Endothelial cell of umbilical vein (primary cell): ENCODE measurements at regions not wholly inside any gene's neighbourhood (a gene's known extent, or its start where the extent isn't known, plus 50 kb on each side); places are given as distances from the start of the nearest gene placed in this dataset.

Experiments
- BruUV-seq: library from RNA; stranded (reverse); fragments of 400-500 nt; replicated peaks from 2 replicates; lab custom pipeline; 2021; lab: Mats Ljungman, UMichigan
- CTCF ChIA-PET: fragments of 300-600, 350-600 bp; sonication (Branson Sonifier 250); formaldehyde crosslinking; loops from one replicate; lab custom pipeline; 2021; ENCODE audit warnings: antibody characterized with exemption, inconsistent platforms; lab: Charles Lee
- POLR2A ChIA-PET: fragments of 300-600, 350-600 bp; sonication (Branson Sonifier 250); formaldehyde crosslinking; loops from one replicate; lab custom pipeline; 2021; ENCODE audit warnings: antibody characterized with exemption, inconsistent platforms; lab: Charles Lee
- DNase-seq: peaks from one replicate; pipeline ENCODE4 v3.0.0-alpha.2; 2011; ENCODE audit warnings: low read depth, low spot score
- FAIRE-seq: peaks from 2 replicates; lab custom pipeline; 2011; peaks lifted over from hg19 to GRCh38; lab: Jason Lieb, UNC
- H2AFZ ChIP-seq: 2 replicates; pipeline ENCODE4 v1.6.0; 2012; ENCODE audit warnings: low read depth, low read length, control low read depth, inconsistent platforms
- H3K27ac ChIP-seq: 2 replicates; pipeline ENCODE4 v1.5.1; 2011; ENCODE audit warnings: low read depth, mild to moderate bottlenecking, control low read depth, low read length, moderate library complexity; ENCODE audit not compliant: insufficient read depth
- H3K27me3 ChIP-seq, 2 experiments: 2 replicates each; pipeline versions ENCODE4 v1.6.0 to v1.6.1; 2011; ENCODE audit warnings: low read length in 2 of 2, mixed read lengths in 1 of 2; ENCODE audit not compliant: control insufficient read depth in 2 of 2, insufficient read depth in 2 of 2
- H3K36me3 ChIP-seq, 2 experiments: 2 replicates in 1 of 2; 3 replicates in 1 of 2; pipeline ENCODE4 v1.5.1; 2011; ENCODE audit warnings: low read length in 2 of 2, mild to moderate bottlenecking in 1 of 2, moderate library complexity in 1 of 2; ENCODE audit not compliant: control insufficient read depth in 2 of 2, insufficient read depth in 2 of 2; ENCODE audit errors: extremely low read depth in 1 of 2
- H3K4me1 ChIP-seq: 3 replicates; pipeline ENCODE4 v1.5.1; 2011; ENCODE audit warnings: mild to moderate bottlenecking, low read length; ENCODE audit not compliant: control insufficient read depth, insufficient read depth; ENCODE audit errors: extremely low read depth
- H3K4me2 ChIP-seq: 2 replicates; pipeline ENCODE4 v1.6.1; 2011; ENCODE audit warnings: low read length, control low read depth, mixed read lengths; ENCODE audit not compliant: insufficient read depth
- H3K4me3 ChIP-seq, 3 experiments: fragments of 200-600 bp in 1 of 3; sonication (generic), shearing (Covaris generic) in 1 of 3; replicated peaks in 1 of 3; 2 replicates each; pipeline ENCODE4 v1.5.1; 2011 to 2016; ENCODE audit warnings: control low read depth in 3 of 3, low read length in 3 of 3, mild to moderate bottlenecking in 2 of 3, inconsistent platforms in 1 of 3, low read depth in 1 of 3, moderate library complexity in 1 of 3; ENCODE audit not compliant: insufficient read depth in 1 of 3
- H3K79me2 ChIP-seq: 2 replicates; pipeline ENCODE4 v1.6.0; 2012; ENCODE audit warnings: low read length, inconsistent platforms; ENCODE audit not compliant: control insufficient read depth, insufficient read depth
- H3K9ac ChIP-seq: replicated peaks from 2 replicates; pipeline ENCODE3; 2011; ENCODE audit warnings: low read length, control low read depth; ENCODE audit not compliant: insufficient read depth; ENCODE audit errors: extremely low read depth
- H3K9me1 ChIP-seq: replicated peaks from 3 replicates; pipeline ENCODE4 v1.6.0; 2011; ENCODE audit warnings: mild to moderate bottlenecking, low read length; ENCODE audit not compliant: control insufficient read depth, insufficient read depth; ENCODE audit errors: extremely low read depth
- H3K9me3 ChIP-seq: replicated peaks from 2 replicates; pipeline ENCODE4 v1.5.1; 2012; ENCODE audit warnings: low read length, inconsistent platforms; ENCODE audit not compliant: control insufficient read depth, insufficient read depth
- H4K20me1 ChIP-seq: replicated peaks from 2 replicates; pipeline ENCODE3; 2011; ENCODE audit warnings: mild to moderate bottlenecking, low read length; ENCODE audit not compliant: control insufficient read depth, insufficient read depth; ENCODE audit errors: extremely low read depth
- EZH2 ChIP-seq: IDR thresholded peaks from 2 replicates; pipeline ENCODE4 v1.6.1; 2012; ENCODE audit warnings: borderline replicate concordance, low read depth, mild to moderate bottlenecking, moderate library complexity, low read length, inconsistent platforms; ENCODE audit not compliant: severe bottlenecking
- FOS ChIP-seq: IDR thresholded peaks from 2 replicates; pipeline ENCODE4 v1.6.1; 2011; ENCODE audit warnings: mild to moderate bottlenecking, low read length, moderate library complexity, borderline replicate concordance; ENCODE audit not compliant: insufficient read depth
- GATA2 ChIP-seq: IDR thresholded peaks from 2 replicates; pipeline ENCODE4 v1.7.0; 2011; ENCODE audit warnings: low read depth, mild to moderate bottlenecking, moderate library complexity, mixed read lengths, low read length; ENCODE audit not compliant: insufficient read length, insufficient read depth
- JUN ChIP-seq: IDR thresholded peaks from 2 replicates; pipeline ENCODE4 v1.6.1; 2011; ENCODE audit warnings: borderline replicate concordance, low read depth; ENCODE audit not compliant: insufficient read length, insufficient read depth
- MAX ChIP-seq: IDR thresholded peaks from 2 replicates; pipeline ENCODE4 v1.6.1; 2011; ENCODE audit not compliant: insufficient read depth, insufficient read length
- MYC ChIP-seq: IDR thresholded peaks from one replicate; pipeline ENCODE4 v1.6.1; 2011; ENCODE audit warnings: mild to moderate bottlenecking, low read depth, low read length
- POLR2A ChIP-seq: IDR thresholded peaks from 2 replicates; pipeline ENCODE4 v1.6.1; 2012; ENCODE audit warnings: low read depth, mild to moderate bottlenecking, control low read depth, low read length
- POLR2AphosphoS5 ChIP-seq: IDR thresholded peaks from 2 replicates; pipeline ENCODE4 v1.6.1; 2012; ENCODE audit warnings: low read depth, mild to moderate bottlenecking, control low read depth, low read length, moderate library complexity; ENCODE audit not compliant: insufficient read depth
- dilution Hi-C: fragments of 300-500 bp; cut with MboI; formaldehyde crosslinking; loops from one replicate; pipeline ENCODE4 v1.15.0; 2019; ENCODE audit warnings: low sequenced_read_pairs; ENCODE audit not compliant: extremely low pct_ligation_motif_present
- intact Hi-C: fragments of 100-400 bp; cut with micrococcal nuclease; formaldehyde crosslinking; loops from one replicate; pipeline ENCODE4 v1.10.0; 2022
- TF ChIP-seq, protein P1 (sequence below), 2 donors: IDR thresholded peaks; 1 replicate in 1 of 2; 2 replicates in 1 of 2; pipeline ENCODE4 v1.5.1; 2011; ENCODE audit warnings: low read length in 2 of 2, mild to moderate bottlenecking in 2 of 2, moderate library complexity in 2 of 2, control low read depth in 1 of 2, inconsistent platforms in 1 of 2, low read depth in 1 of 2; ENCODE audit not compliant: insufficient read depth in 1 of 2; ENCODE audit errors: extremely low read depth in 1 of 2

DNA sequence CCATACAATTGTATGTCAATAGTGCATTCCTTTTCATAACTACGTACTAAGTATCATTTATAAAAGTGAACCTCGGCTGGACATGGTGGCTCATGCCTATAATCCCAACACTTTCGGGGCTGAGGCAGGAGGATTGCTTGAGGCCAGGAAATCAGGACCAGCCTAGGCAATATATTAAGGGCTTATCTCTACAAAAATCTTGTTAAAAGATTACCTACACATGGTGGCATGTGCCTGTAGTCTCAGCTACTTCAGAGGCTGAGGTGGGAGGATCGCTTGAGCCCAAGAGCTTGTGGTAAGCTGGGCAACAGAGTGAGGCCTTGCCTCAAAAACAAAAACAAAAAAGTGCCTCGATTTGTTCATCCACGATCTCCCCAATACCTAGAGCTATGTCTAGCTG, 449.7 kb upstream of the SULF2 start:
- no peak for DNase-seq
- no peak overlapping the region for H2AFZ ChIP-seq
- no peaks in the 10 kb centered on the region for H3K36me3 ChIP-seq
- POLR2A ChIA-PET: no interaction called here
- CTCF ChIA-PET: no interaction called here
- H3K4me2 ChIP-seq: no peak overlapping the region
- H3K9me1 ChIP-seq: no peaks in the 10 kb centered on the region
- BruUV-seq: no TSS peak
- no peaks in the 10 kb centered on the region for H3K4me1 ChIP-seq
- TF ChIP-seq MAX (no peak), FOS (no peak), POLR2AphosphoS5 (no peak), POLR2A (no peak), MYC (no peak), JUN (no peak), EZH2 (no peak), GATA2 (no peak)
- TF ChIP-seq, protein P1, sequence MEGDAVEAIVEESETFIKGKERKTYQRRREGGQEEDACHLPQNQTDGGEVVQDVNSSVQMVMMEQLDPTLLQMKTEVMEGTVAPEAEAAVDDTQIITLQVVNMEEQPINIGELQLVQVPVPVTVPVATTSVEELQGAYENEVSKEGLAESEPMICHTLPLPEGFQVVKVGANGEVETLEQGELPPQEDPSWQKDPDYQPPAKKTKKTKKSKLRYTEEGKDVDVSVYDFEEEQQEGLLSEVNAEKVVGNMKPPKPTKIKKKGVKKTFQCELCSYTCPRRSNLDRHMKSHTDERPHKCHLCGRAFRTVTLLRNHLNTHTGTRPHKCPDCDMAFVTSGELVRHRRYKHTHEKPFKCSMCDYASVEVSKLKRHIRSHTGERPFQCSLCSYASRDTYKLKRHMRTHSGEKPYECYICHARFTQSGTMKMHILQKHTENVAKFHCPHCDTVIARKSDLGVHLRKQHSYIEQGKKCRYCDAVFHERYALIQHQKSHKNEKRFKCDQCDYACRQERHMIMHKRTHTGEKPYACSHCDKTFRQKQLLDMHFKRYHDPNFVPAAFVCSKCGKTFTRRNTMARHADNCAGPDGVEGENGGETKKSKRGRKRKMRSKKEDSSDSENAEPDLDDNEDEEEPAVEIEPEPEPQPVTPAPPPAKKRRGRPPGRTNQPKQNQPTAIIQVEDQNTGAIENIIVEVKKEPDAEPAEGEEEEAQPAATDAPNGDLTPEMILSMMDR (IDR thresholded peaks at IDR 0.05; ENCODE audit: extremely low read depth in 1 of 2, insufficient read depth in 1 of 2, low read depth in 1 of 2, low read length in 2 of 2): no peak
- FAIRE-seq: no peak
- dilution Hi-C loops: no loop called here
- H3K27me3 ChIP-seq: peaks cover 0 to 1% of the 10 kb centered on the region in 2 experiments
- H3K9ac ChIP-seq: no peak overlapping the region
- no peaks in the 10 kb centered on the region for H3K9me3 ChIP-seq
- H3K79me2 ChIP-seq: no peaks in the 10 kb centered on the region
- H3K4me3 ChIP-seq: no peak overlapping the region
- H3K27ac ChIP-seq: no peak overlapping the region
- intact Hi-C loops: no loop called here
- H4K20me1 ChIP-seq: no peaks in the 10 kb centered on the region
